ENCODE measurements at regions not wholly inside any gene's neighbourhood (a gene's known extent, or its start where the extent isn't known, plus 50 kb on each side); places are given as distances from the start of the nearest gene placed in this dataset.

GRCh38 chr14:87816416-87816815, 176.6 kb downstream of the GALC start:
- H3K4me3 ChIP-seq (ENCODE audit: low read depth in 2 of 2, low read length in 2 of 2), result no peak overlapping the region
- CTCF ChIA-PET, result no interaction called here
- POLR2A ChIA-PET, result no interaction called here
- H3K27me3 ChIP-seq (ENCODE audit: control insufficient read depth, insufficient read depth, low read length), result no peaks in the 10 kb centered on the region
- DNase-seq (ENCODE audit: low read depth, low spot score) (no peak), ATAC-seq (no peak)
- in situ Hi-C loops (cut with HindIII; ENCODE audit: low pct_unique_long_range_greater_than_20kb, low sequenced_read_pairs) (no loop called here), intact Hi-C loops (cut with micrococcal nuclease; ENCODE audit: unreplicated experiment) (no loop called here)
- H3K36me3 ChIP-seq (ENCODE audit: control insufficient read depth, insufficient read depth, low read length), result no peaks in the 10 kb centered on the region
- no peak overlapping the region for H3K27ac ChIP-seq (ENCODE audit: low read length)
- no peaks in the 10 kb centered on the region for H3K4me1 ChIP-seq (ENCODE audit: control insufficient read depth, insufficient read depth, low read length)
- no TSS peak for BruUV-seq (replicated peaks)
- no peaks in the 10 kb centered on the region for H3K9me3 ChIP-seq (ENCODE audit: control insufficient read depth, insufficient read depth, low read depth, low read length)
- TF ChIP-seq CTCF (IDR thresholded peaks at IDR 0.05) (no peak), POLR2AphosphoS5 (IDR thresholded peaks at IDR 0.05; ENCODE audit: low read depth, low read length) (no peak), SIN3A (IDR thresholded peaks at IDR 0.05; ENCODE audit: borderline replicate concordance, insufficient read depth, low read depth, low read length) (no peak), REST (IDR thresholded peaks at IDR 0.05; ENCODE audit: insufficient read depth in 1 of 2, low read depth in 2 of 2, low read length in 1 of 2) (no peak), TCF7L2 (IDR thresholded peaks at IDR 0.05; ENCODE audit: low read depth, low read length) (no peak)

GRCh38 chr14:87815121-87815520, 177.9 kb downstream of the GALC start:
- Histone ChIP-seq H3K36me3 (ENCODE audit: control insufficient read depth, insufficient read depth, low read length) (no peaks in the 10 kb centered on the region), H3K27ac (ENCODE audit: low read length) (no peak overlapping the region), H3K4me3 (ENCODE audit: low read depth in 2 of 2, low read length in 2 of 2) (no peak overlapping the region), H3K27me3 (ENCODE audit: control insufficient read depth, insufficient read depth, low read length) (no peaks in the 10 kb centered on the region), H3K4me1 (ENCODE audit: control insufficient read depth, insufficient read depth, low read length) (no peaks in the 10 kb centered on the region), H3K9me3 (ENCODE audit: control insufficient read depth, insufficient read depth, low read depth, low read length) (no peaks in the 10 kb centered on the region)
- in situ Hi-C loops (cut with HindIII; ENCODE audit: low pct_unique_long_range_greater_than_20kb, low sequenced_read_pairs) (no loop called here), intact Hi-C loops (cut with micrococcal nuclease; ENCODE audit: unreplicated experiment) (no loop called here)
- no peak for DNase-seq (ENCODE audit: low read depth, low spot score)
- ChIA-PET CTCF (no interaction called here), POLR2A (no interaction called here)
- BruUV-seq (replicated peaks), result no TSS peak
- ATAC-seq, result no peak
- TF ChIP-seq REST (IDR thresholded peaks at IDR 0.05; ENCODE audit: insufficient read depth in 1 of 2, low read depth in 2 of 2, low read length in 1 of 2) (no peak), TCF7L2 (IDR thresholded peaks at IDR 0.05; ENCODE audit: low read depth, low read length) (no peak), CTCF (IDR thresholded peaks at IDR 0.05) (no peak), SIN3A (IDR thresholded peaks at IDR 0.05; ENCODE audit: borderline replicate concordance, insufficient read depth, low read depth, low read length) (no peak), POLR2AphosphoS5 (IDR thresholded peaks at IDR 0.05; ENCODE audit: low read depth, low read length) (no peak)

Data from Panc1 (cell line).